ENCODE measurements at regions not wholly inside any gene's neighbourhood (a gene's known extent, or its start where the extent isn't known, plus 50 kb on each side); places are given as distances from the start of the nearest gene placed in this dataset.

- Histone ChIP-seq H3K27ac (peak overlapping the region; percentile 23; the same call in 1 of the 2 replicates), H3K4me3 (ENCODE audit: low read depth, low read length) (no peak overlapping the region), H3K36me3 (no peaks in the 10 kb centered on the region), H3K9me3 (ENCODE audit: severe bottlenecking) (no peaks in the 10 kb centered on the region), H3K27me3 (ENCODE audit: insufficient read depth, low read depth, severe bottlenecking) (no peaks in the 10 kb centered on the region)
- peak; percentile 35 for DNase-seq
- no peak for TF ChIP-seq CTCF (IDR thresholded peaks at IDR 0.05; ENCODE audit: low read depth, low read length)
Measured at GRCh38 chr2:45145073-45145899, 136.0 kb upstream of the SIX2 start.

- no peak overlapping the region for H3K4me3 ChIP-seq (ENCODE audit: low read depth, low read length)
- H3K27me3 ChIP-seq (ENCODE audit: insufficient read depth, low read depth, severe bottlenecking) = no peaks in the 10 kb centered on the region
- no peak for DNase-seq
- no peak for TF ChIP-seq CTCF (IDR thresholded peaks at IDR 0.05; ENCODE audit: low read depth, low read length)
- H3K27ac ChIP-seq = no peak overlapping the region
- H3K36me3 ChIP-seq = no peaks in the 10 kb centered on the region
- no peaks in the 10 kb centered on the region for H3K9me3 ChIP-seq (ENCODE audit: severe bottlenecking)
Measured at GRCh38 chr2:45141883-45142866, 132.9 kb upstream of the SIX2 start.

- Histone ChIP-seq H3K27ac (no peak overlapping the region), H3K36me3 (no peaks in the 10 kb centered on the region), H3K9me3 (ENCODE audit: severe bottlenecking) (no peaks in the 10 kb centered on the region), H3K27me3 (ENCODE audit: insufficient read depth, low read depth, severe bottlenecking) (no peaks in the 10 kb centered on the region), H3K4me3 (ENCODE audit: low read depth, low read length) (no peak overlapping the region)
- TF ChIP-seq CTCF (IDR thresholded peaks at IDR 0.05; ENCODE audit: low read depth, low read length) = no peak
- DNase-seq = no peak
Measured at GRCh38 chr2:45140675-45141074, 131.4 kb upstream of the SIX2 start.

GRCh38 chr2:45138904-45139303 is 129.7 kb upstream of the SIX2 start:
- no peak for TF ChIP-seq CTCF (IDR thresholded peaks at IDR 0.05; ENCODE audit: low read depth, low read length)
- no peaks in the 10 kb centered on the region for H3K36me3 ChIP-seq

GRCh38 chr2:45137966-45138695 is 128.9 kb upstream of the SIX2 start:
- no peak overlapping the region for H3K4me3 ChIP-seq (ENCODE audit: low read depth, low read length)
- H3K27me3 ChIP-seq (ENCODE audit: insufficient read depth, low read depth, severe bottlenecking) = no peaks in the 10 kb centered on the region
- H3K9me3 ChIP-seq (ENCODE audit: severe bottlenecking) = no peaks in the 10 kb centered on the region
- DNase-seq = no peak
- H3K36me3 ChIP-seq = no peaks in the 10 kb centered on the region
- no peak overlapping the region for H3K27ac ChIP-seq
- no peak for TF ChIP-seq CTCF (IDR thresholded peaks at IDR 0.05; ENCODE audit: low read depth, low read length)

More at GRCh38 chr2:45138904-45139303, 129.7 kb upstream of the SIX2 start:
- Histone ChIP-seq H3K4me3 (ENCODE audit: low read depth, low read length) (no peak overlapping the region), H3K27me3 (ENCODE audit: insufficient read depth, low read depth, severe bottlenecking) (no peaks in the 10 kb centered on the region), H3K9me3 (ENCODE audit: severe bottlenecking) (no peaks in the 10 kb centered on the region), H3K27ac (no peak overlapping the region)
- DNase-seq = no peak

Measured in WERI-Rb-1 (cell line).